ENCODE measurements at regions not wholly inside any gene's neighbourhood (a gene's known extent, or its start where the extent isn't known, plus 50 kb on each side); places are given as distances from the start of the nearest gene placed in this dataset.

DNA sequence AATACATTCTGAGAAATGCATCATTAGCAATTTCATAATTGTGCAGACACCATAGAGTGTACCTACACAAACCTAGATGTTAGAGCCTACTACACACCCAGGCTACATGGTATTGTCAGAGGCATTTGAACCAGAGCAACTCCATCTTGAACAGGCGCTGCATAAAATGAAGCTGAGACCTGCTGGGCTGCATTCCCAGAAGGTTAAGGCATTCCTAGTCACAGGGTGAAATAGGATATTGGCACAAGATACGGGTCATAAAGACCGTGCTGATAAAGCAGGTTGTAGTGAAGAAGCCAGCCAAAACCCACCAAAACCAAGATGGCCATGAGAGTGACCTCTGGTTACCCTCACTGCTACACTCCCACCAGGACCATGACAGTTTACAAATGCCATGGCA lies 116.4 kb downstream of the LARP7 start:
- TF ChIP-seq, protein P1, sequence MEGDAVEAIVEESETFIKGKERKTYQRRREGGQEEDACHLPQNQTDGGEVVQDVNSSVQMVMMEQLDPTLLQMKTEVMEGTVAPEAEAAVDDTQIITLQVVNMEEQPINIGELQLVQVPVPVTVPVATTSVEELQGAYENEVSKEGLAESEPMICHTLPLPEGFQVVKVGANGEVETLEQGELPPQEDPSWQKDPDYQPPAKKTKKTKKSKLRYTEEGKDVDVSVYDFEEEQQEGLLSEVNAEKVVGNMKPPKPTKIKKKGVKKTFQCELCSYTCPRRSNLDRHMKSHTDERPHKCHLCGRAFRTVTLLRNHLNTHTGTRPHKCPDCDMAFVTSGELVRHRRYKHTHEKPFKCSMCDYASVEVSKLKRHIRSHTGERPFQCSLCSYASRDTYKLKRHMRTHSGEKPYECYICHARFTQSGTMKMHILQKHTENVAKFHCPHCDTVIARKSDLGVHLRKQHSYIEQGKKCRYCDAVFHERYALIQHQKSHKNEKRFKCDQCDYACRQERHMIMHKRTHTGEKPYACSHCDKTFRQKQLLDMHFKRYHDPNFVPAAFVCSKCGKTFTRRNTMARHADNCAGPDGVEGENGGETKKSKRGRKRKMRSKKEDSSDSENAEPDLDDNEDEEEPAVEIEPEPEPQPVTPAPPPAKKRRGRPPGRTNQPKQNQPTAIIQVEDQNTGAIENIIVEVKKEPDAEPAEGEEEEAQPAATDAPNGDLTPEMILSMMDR (IDR thresholded peaks at IDR 0.05) = no peak
- TF ChIP-seq POLR2A (IDR thresholded peaks at IDR 0.05) (no peak), POLR2AphosphoS5 (IDR thresholded peaks at IDR 0.05) (no peak), EP300 (IDR thresholded peaks at IDR 0.05; ENCODE audit: low read depth) (no peak)

Measured in transverse colon (tissue), 4 donors.